Nephron (organoid): ENCODE measurements at regions not wholly inside any gene's neighbourhood (a gene's known extent, or its start where the extent isn't known, plus 50 kb on each side); places are given as distances from the start of the nearest gene placed in this dataset.
"Not testable (repeated sequence)": the region's sequence is repeated elsewhere in the genome, so short reads cannot be mapped to it uniquely, and the experiment has no call there.

Source experiments
- H3K27ac Mint-ChIP-seq, 3 experiments: 2 replicates each; pipeline ENCODE4 v1.8.0; 2020; ENCODE audit warnings: mixed read lengths in 3 of 3, mild to moderate bottlenecking in 2 of 3, moderate library complexity in 1 of 3
- H3K27me3 Mint-ChIP-seq: 2 replicates; pipeline ENCODE4 v1.8.0; 2021; ENCODE audit warnings: low read depth, mild to moderate bottlenecking, moderate library complexity, mixed read lengths
- H3K36me3 Mint-ChIP-seq: 2 replicates; pipeline ENCODE4 v1.8.0; 2020; ENCODE audit warnings: low read depth, mixed read lengths
- H3K4me1 Mint-ChIP-seq: 2 replicates; pipeline ENCODE4 v1.8.0; 2020; ENCODE audit warnings: mixed read lengths
- H3K4me3 Mint-ChIP-seq, 3 experiments: 2 replicates each; pipeline ENCODE4 v1.8.0; 2020; ENCODE audit warnings: mild to moderate bottlenecking in 3 of 3, mixed read lengths in 3 of 3, moderate library complexity in 2 of 3
- H3K9me3 Mint-ChIP-seq: 2 replicates; pipeline ENCODE4 v1.8.0; 2020; ENCODE audit warnings: mixed read lengths
- CTCF ChIP-seq, 3 experiments: fragments of 200-600 bp; sonication (generic); IDR thresholded peaks; one replicate each; pipeline ENCODE4 v1.5.0; 2021; ENCODE audit warnings: antibody characterized with exemption in 3 of 3; ENCODE audit not compliant: unreplicated experiment in 3 of 3

DNA sequence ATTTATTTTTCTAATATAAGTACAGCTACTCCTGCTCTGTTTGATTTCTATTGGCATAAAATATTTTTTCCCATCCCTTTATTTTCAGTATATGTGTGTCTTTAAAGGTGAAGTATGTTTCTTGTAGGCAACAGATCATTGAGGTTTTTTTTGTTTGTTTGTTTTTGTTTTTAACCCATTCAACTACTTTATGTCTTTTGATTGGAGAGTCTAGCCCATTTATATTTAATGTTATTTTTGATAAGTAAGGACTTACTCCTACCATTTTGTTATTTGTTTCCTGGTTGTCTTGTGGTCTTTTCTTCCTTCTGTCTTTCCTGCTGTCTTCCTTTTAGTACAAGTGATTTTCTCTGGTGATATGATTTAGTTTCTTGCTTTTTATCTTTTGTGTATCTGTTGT, 285.1 kb upstream of the PROX1 start:
- no peaks in the 10 kb centered on the region for H3K36me3 Mint-ChIP-seq
- no peaks in the 10 kb centered on the region for H3K27me3 Mint-ChIP-seq
- H3K4me1 Mint-ChIP-seq = no peaks in the 10 kb centered on the region
- peaks cover 36% of the 10 kb centered on the region for H3K9me3 Mint-ChIP-seq
- H3K27ac Mint-ChIP-seq = no peak overlapping the region
- TF ChIP-seq CTCF (IDR thresholded peaks at IDR 0.05; ENCODE audit: unreplicated experiment in 3 of 3) = no peak
- no peak overlapping the region for H3K4me3 Mint-ChIP-seq

- Mint-ChIP-seq H3K4me1 (no peaks in the 10 kb centered on the region), H3K27me3 (no peaks in the 10 kb centered on the region), H3K27ac (no peak overlapping the region), H3K36me3 (no peaks in the 10 kb centered on the region), H3K4me3 (no peak overlapping the region), H3K9me3 (peaks cover 54% of the 10 kb centered on the region)
- no peak for TF ChIP-seq CTCF (IDR thresholded peaks at IDR 0.05; ENCODE audit: unreplicated experiment in 3 of 3)
These were observed 282.8 kb upstream of the PROX1 start for GRCh38 chr1:213704941-213705340.

- H3K4me3 Mint-ChIP-seq, H3K27me3 Mint-ChIP-seq, H3K4me1 Mint-ChIP-seq, H3K27ac Mint-ChIP-seq, H3K36me3 Mint-ChIP-seq: not testable (repeated sequence)
- peaks cover 38% of the 10 kb centered on the region for H3K9me3 Mint-ChIP-seq
These were observed 275.8 kb upstream of the PROX1 start for GRCh38 chr1:213711833-213712490.

DNA sequence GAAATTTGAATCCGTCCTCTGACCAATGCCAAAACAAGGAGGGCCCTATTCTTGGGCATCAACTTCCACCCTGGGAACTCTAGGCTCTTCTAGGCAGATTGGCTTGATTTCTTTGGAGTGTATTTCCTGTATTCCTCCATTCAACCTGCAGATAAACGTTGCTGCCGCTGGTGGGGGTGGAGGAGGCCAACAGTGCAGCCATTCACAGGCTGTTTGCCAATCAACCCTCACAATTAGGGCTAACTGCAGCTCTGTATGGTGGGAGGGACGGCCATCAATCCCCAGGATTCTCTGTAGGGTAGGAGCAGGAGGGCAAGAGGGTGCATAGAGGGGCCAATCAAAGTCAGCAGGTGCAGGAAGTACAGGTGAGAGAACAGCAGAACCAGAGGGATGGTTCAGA, 273.1 kb upstream of the PROX1 start:
- H3K36me3 Mint-ChIP-seq = peaks cover 4% of the 10 kb centered on the region
- H3K9me3 Mint-ChIP-seq = peaks cover 15% of the 10 kb centered on the region
- no peaks in the 10 kb centered on the region for H3K4me1 Mint-ChIP-seq
- H3K27me3 Mint-ChIP-seq = no peaks in the 10 kb centered on the region
- H3K27ac Mint-ChIP-seq = no peak overlapping the region
- TF ChIP-seq CTCF (IDR thresholded peaks at IDR 0.05; ENCODE audit: unreplicated experiment in 3 of 3) = no peak
- no peak overlapping the region for H3K4me3 Mint-ChIP-seq

DNA sequence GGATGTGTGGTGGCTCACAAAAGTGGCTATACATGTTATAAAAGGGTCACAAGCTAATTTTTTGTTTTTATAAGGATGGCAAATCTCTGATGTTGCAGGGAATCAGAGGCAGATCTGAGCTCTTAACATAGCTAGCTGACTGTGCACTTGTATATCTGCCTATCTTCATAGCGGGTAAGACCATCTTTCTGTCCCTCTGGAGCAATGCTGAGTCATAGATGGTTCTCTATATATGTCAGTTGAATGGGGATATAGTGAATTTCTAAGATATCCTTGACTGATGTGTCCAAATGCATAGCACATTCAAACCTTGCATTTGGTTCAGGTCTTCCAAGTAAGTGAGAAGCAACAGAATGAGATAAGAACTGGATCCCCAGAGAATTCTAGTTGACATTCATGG, 272.6 kb upstream of the PROX1 start:
- no peak overlapping the region for H3K4me3 Mint-ChIP-seq
- H3K27me3 Mint-ChIP-seq = no peaks in the 10 kb centered on the region
- peaks cover 4% of the 10 kb centered on the region for H3K36me3 Mint-ChIP-seq

GRCh38 chr1:213719462-213719861, 268.3 kb upstream of the PROX1 start:
- Mint-ChIP-seq H3K36me3 (no peaks in the 10 kb centered on the region), H3K4me1 (peaks cover 2% of the 10 kb centered on the region), H3K27ac (no peak overlapping the region), H3K9me3 (no peaks in the 10 kb centered on the region), H3K4me3 (no peak overlapping the region), H3K27me3 (peaks cover 4% of the 10 kb centered on the region)
- TF ChIP-seq CTCF (IDR thresholded peaks at IDR 0.05; ENCODE audit: unreplicated experiment in 3 of 3) = no peak

More for the DNA sequence above, 272.6 kb upstream of the PROX1 start:
- no peaks in the 10 kb centered on the region for H3K4me1 Mint-ChIP-seq
- no peak overlapping the region for H3K27ac Mint-ChIP-seq
- no peak for TF ChIP-seq CTCF (IDR thresholded peaks at IDR 0.05; ENCODE audit: unreplicated experiment in 3 of 3)
- peaks cover 11% of the 10 kb centered on the region for H3K9me3 Mint-ChIP-seq
